GM12865 (cell line): ENCODE measurements at regions not wholly inside any gene's neighbourhood (a gene's known extent, or its start where the extent isn't known, plus 50 kb on each side); places are given as distances from the start of the nearest gene placed in this dataset.

ENCODE experiments used
- DNase-seq: peaks from one replicate; pipeline ENCODE4 v3.0.0; 2010; ENCODE audit warnings: low read depth
- H3K4me3 ChIP-seq: 2 replicates; pipeline ENCODE4 v1.5.1; 2011; ENCODE audit warnings: mild to moderate bottlenecking, low read depth, low read length, control low read depth
- CTCF ChIP-seq: IDR thresholded peaks from 2 replicates; pipeline ENCODE4 v1.5.1; 2011; ENCODE audit warnings: low read length, control low read depth, low read depth, inconsistent platforms; ENCODE audit not compliant: insufficient read depth; ENCODE audit errors: missing control alignments

DNA sequence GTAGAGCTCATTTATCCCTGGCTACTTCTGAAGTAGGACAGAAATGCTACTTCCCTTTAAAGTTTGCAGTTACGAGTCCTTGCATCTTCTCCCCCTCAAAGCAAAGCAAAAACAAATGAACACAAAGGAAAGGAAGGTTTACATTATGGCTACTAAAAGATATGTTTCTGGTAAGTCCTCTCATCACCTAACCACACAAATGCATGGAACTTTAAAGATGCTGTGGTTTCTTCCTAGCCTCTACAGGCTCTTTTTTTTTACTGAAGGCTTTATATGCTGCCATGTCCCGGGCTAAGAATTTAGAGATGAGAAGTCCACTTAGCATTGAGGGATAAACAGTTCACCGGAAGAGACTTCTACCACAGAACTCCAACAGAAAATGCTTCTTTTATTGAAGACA is 291.2 kb downstream of the SS18 start:
- H3K4me3 ChIP-seq = no peak overlapping the region
- DNase-seq = no peak
- no peak for TF ChIP-seq CTCF

DNA sequence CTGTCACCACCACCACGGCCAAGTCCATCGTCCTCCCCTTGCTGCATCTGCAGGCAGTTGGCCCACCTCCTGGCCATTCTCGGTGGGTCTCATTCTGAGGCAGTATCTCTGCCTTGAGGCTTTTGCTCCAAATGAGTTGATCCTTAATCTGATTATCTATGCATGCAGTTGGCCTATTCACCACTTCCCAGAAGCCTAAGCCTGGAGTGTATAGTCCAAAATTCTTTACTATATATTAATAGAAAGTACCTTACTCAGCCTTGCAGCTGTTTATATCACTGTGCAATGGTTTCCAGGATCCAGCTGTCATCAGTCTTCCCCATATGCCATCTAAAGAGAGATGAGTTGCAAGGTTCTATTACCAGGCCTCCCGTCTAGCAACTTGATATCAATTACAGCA is 292.4 kb downstream of the SS18 start:
- no peak for TF ChIP-seq CTCF
- no peak for DNase-seq
- H3K4me3 ChIP-seq = no peak overlapping the region

DNA sequence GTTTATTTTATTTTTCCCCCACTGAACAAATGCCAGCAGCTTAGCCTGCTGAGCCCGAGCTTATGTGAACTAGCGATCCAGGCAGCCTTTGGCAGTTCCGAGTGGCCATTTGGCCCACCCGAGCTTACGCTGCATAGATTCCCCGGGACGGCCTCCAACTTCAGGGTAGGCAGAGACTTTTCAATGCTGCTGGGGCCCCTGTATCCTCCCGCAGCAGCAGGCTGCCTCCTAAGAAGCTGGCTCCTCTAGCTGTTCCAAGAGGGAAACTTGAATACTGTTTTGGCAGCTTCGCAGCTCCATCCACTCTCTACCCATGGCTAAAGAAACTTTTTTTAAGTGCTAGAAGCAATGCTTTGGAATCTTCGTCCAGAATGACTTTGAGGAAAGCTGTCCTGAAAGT is 295.2 kb downstream of the SS18 start:
- DNase-seq = no peak
- no peak overlapping the region for H3K4me3 ChIP-seq
- no peak for TF ChIP-seq CTCF

- no peak for TF ChIP-seq CTCF
- no peak overlapping the region for H3K4me3 ChIP-seq
- no peak for DNase-seq
Measured at GRCh38 chr18:25787276-25787675, 303.1 kb downstream of the SS18 start.

GRCh38 chr18:25786758-25787157 is 303.7 kb downstream of the SS18 start:
- no peak overlapping the region for H3K4me3 ChIP-seq
- TF ChIP-seq CTCF = no peak
- DNase-seq = no peak

DNA sequence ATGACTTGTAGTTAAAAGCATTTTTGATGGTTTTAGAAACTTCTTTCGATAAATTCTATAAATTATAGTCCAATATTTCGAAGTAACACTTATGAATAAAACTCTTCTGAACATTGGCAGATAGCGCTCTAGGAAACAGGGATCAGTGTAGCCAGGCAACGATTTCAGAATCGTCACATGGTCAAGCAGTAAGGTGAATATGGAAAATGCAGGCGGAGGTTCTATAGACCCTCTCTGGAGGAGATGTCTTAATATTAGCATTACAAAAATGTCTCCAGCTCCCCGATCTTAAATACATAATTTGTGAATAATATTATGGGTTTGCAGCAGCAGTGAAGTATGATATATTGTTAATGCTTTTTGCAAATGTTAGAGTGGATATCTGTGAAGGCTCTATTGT is 310.3 kb downstream of the SS18 start:
- no peak overlapping the region for H3K4me3 ChIP-seq
- TF ChIP-seq CTCF = no peak
- no peak for DNase-seq

GRCh38 chr18:25771796-25772195 is 318.6 kb downstream of the SS18 start:
- H3K4me3 ChIP-seq = no peak overlapping the region
- no peak for TF ChIP-seq CTCF
- DNase-seq = no peak
